Left cardiac atrium (tissue), 4 donors: ENCODE measurements at regions not wholly inside any gene's neighbourhood (a gene's known extent, or its start where the extent isn't known, plus 50 kb on each side); places are given as distances from the start of the nearest gene placed in this dataset.
A peak's percentile ranks its signal among the peaks of the same experiment; 100 is the strongest.

Experiments used
- ATAC-seq, 2 donors: fragments of 200-7000 bp; cut with Tn5 transposase; one replicate each; pipeline ENCODE4 v1.9.1; 2020; ENCODE audit warnings: mild to moderate bottlenecking in 2 of 2, moderate library complexity in 2 of 2
- DNase-seq: peaks from one replicate; pipeline ENCODE4 v3.0.0-alpha.2; 2020
- intact Hi-C, 2 donors: fragments of 100-400 bp; cut with DNase I; formaldehyde crosslinking; loops; one replicate each; pipeline versions ENCODE4 v1.14.1 to v1.15.1; 2022 to 2023
- donor health status: DM: no; HTN: yes; CAD: no.
- donor health status: DM: no; HTN: yes; CAD: no; lungs with severe emphysema.
- donor health status: DM: yes; HTN: yes; CAD: no.
- donor health status: Dilated cardiomyopathy.

DNA sequence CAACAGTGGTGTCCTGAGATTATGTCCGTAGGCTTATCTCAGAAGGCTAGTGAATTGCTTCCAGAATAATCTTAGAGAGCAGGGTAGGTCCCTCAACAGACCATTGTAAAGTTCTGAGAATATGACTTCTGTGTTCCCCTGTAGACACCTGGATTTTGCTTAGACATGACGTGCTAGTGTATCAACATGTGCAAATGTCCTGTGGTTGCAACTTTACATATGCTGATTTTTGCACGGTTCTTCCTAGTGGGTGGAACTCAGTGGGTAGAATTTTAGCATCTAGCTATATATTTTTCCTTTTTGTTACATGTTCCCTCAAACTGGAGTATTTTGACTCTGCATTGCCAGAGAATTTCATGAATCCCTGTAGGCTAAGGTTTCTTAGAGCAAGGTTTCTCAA lies 459.2 kb downstream of the RNF144B start:
- no peak for DNase-seq
- ATAC-seq, result no peak
- intact Hi-C loops, result no loop called here

DNA sequence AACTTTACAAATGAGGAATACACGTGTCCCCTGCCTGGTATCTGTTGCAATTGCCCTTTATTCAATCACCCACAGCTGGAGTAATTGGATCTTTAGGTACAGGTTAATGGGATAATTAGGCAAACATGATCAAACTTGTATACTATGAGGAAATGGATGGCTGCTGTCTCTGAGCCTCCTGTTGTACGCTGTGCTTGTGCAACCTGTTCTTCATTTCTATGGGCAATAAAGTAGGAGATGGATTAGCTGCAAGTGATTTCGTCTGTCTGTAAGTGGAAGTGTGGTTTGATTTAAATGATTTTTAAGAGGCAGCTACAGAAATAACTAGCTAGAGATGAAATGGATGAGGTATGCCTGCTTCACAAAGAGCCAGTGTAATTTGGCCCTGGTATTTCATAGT lies 474.1 kb downstream of the RNF144B start:
- intact Hi-C loops, result no loop called here
- no peak for DNase-seq
- ATAC-seq, result no peak

GRCh38 chr6:18883268-18883667 lies 496.1 kb downstream of the RNF144B start:
- intact Hi-C loops, result no loop called here
- ATAC-seq (no peak), DNase-seq (no peak)

DNA sequence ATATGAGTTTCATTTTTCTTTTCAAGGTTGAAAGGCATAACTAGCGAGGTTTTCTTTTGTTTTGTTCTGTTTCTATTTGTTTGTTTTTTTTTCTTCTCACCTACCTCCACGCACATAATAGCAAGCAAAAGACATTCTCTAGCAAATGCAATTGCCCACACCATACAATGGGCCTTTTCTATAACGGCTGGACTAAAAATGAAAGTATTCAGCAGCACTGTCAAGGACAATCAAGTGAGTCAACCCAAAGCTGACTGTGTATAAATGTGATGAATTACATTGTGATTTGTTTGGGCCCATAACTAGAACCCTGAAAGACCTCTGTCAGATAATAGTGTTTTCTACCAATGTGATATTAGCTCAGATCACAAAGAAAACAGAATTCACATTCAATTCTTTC lies 496.7 kb downstream of the RNF144B start:
- DNase-seq (no peak), ATAC-seq (no peak)
- intact Hi-C loops, result no loop called here

DNA sequence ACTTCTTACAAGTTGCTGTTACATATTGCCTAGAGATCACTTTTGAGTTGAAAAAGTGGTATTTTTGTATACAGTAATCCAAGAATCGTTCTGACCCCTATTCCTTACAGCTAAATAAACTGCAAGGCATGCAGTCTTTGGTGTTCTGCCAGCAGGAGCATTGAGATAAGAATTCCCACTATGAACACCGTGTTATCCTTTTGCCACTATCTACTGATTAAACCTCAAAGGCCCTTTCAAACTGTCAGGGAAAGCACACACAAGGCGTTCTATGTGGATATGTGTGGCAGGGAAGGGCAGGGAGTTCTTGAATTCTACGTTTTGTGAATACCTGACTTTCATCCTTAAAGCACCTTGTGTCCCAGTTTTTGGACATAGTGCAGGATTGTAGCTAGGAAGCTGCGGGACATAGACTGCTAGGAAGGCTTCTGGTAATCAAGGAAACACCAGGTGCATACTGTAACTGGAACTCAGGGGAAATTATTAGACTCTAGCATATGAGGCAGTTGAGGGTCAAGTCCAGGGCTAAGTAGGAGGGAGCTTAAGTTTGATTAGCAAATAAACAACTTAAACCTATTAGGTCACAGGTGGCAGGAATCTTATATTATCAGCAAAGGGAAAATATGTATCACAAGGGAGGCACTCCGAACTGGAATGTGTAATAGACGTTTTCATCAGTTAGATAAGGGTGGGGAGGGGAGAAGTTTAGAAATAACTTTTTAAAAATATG lies 506.6 kb downstream of the RNF144B start:
- ATAC-seq (peak in 1 of 2 donors; percentile 65), DNase-seq (no peak)
- intact Hi-C loops, result no loop called here

- no peak for DNase-seq
- intact Hi-C loops, result no loop called here
- no peak for ATAC-seq
Measured at GRCh38 chr6:18897350-18897749, 510.2 kb downstream of the RNF144B start.

DNA sequence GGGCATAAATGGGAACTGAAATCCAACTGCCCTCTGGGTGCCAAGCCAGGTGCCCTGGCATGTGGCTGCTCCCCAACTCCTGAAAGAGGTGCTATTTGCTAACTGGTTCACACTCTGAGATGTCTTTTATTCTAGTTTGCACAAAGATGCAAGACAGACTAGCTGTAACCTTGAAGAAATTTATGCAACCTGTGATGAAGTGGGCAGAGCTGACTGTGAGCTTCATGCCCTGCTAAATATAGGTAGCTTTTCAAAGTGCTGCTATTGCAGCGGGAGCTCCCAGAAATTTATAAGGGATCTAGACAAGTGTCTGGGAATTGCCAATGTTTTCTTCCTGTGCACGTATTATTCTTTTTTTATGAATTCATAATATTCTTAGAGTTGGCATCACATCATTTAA lies 517.5 kb downstream of the RNF144B start:
- DNase-seq (no peak), ATAC-seq (no peak)
- intact Hi-C loops, result no loop called here

GRCh38 chr6:18920701-18921100 lies 533.6 kb downstream of the RNF144B start:
- DNase-seq (no peak), ATAC-seq (no peak)
- intact Hi-C loops, result loop anchor here in 1 of 2 donors (10.0 kb wide), 1 partner anchor 326 kb away; no protein-coding TSS in a partner anchor

- DNase-seq (no peak), ATAC-seq (no peak)
- intact Hi-C loops, result no loop called here
Measured at GRCh38 chr6:18931086-18931485, 543.9 kb downstream of the RNF144B start.

DNA sequence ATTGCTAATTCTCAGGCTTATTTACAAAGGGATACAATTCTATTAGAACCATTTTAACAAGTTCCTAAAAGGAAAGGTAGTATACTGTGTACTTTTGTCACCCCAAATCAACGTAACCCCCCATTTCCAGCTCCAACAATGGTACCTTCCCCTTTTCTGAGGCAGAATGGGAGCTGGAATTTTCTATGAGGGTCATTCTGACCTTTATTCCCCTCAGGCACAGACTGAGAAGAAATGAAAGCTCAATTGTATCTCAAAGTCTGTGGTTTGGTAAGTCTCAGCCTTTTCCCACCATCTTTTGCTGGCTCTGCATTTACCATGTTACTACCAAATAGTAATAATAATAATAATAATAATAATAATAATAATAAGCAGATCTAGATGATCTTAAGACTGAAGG lies 571.0 kb downstream of the RNF144B start:
- DNase-seq (no peak), ATAC-seq (no peak)
- intact Hi-C loops, result no loop called here

GRCh38 chr6:18961566-18961965 lies 574.4 kb downstream of the RNF144B start:
- no peak for ATAC-seq
- intact Hi-C loops, result no loop called here
- DNase-seq, result no peak

DNA sequence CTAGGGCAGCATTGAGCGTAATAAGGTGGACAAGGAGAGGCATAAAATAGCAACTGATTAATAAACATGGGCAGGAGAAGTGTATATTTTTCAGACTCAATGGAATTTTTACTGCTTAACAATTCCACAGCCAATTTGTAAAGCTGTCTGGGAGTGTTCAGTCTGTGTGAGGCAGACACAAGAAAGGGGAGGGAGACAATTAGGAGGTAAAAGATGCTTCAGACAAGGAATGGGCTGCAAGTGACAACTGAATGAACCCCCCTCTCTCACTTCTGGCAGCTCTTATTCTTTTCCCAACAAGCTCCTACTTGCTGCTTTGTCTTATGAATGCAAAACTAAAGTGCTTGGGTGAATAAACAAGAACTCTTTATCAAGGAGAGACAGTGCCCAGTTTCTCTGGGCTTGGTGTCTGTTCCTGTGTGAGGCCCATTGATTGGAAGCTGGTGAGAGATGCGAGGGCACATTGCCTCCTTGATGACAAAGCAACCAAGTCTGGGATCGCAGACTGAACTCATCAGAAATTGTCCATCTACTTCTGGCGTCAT lies 575.3 kb downstream of the RNF144B start:
- intact Hi-C loops, result no loop called here
- no peak for DNase-seq
- ATAC-seq, result no peak

- DNase-seq (no peak), ATAC-seq (no peak)
- intact Hi-C loops, result no loop called here
Measured at GRCh38 chr6:18963439-18963838, 576.3 kb downstream of the RNF144B start.

GRCh38 chr6:18973251-18973650 lies 586.1 kb downstream of the RNF144B start:
- ATAC-seq (no peak), DNase-seq (no peak)
- intact Hi-C loops, result no loop called here

DNA sequence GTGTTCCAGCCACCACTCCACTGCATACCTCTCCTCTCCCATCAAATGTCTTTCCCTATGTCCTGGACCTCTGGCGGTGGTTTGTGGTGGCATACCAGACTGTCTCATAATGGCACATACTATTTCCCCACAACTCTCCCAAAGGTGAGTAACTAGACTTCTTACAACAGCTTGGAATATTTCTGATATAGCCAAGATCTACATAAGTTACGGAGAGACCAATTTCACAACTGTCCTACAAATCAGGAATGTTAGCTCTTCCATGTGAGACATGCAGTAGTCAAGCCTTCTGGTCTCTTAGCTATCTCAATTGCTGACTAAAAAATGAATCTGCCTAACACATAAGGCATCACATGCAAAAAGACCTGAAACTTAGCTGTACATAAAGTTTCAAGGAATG lies 588.9 kb downstream of the RNF144B start:
- ATAC-seq (no peak), DNase-seq (no peak)

GRCh38 chr6:18976966-18977365 lies 589.8 kb downstream of the RNF144B start:
- DNase-seq, result no peak
- no peak for ATAC-seq
- intact Hi-C loops, result no loop called here

More for the DNA sequence above, 588.9 kb downstream of the RNF144B start:
- intact Hi-C loops, result no loop called here

DNA sequence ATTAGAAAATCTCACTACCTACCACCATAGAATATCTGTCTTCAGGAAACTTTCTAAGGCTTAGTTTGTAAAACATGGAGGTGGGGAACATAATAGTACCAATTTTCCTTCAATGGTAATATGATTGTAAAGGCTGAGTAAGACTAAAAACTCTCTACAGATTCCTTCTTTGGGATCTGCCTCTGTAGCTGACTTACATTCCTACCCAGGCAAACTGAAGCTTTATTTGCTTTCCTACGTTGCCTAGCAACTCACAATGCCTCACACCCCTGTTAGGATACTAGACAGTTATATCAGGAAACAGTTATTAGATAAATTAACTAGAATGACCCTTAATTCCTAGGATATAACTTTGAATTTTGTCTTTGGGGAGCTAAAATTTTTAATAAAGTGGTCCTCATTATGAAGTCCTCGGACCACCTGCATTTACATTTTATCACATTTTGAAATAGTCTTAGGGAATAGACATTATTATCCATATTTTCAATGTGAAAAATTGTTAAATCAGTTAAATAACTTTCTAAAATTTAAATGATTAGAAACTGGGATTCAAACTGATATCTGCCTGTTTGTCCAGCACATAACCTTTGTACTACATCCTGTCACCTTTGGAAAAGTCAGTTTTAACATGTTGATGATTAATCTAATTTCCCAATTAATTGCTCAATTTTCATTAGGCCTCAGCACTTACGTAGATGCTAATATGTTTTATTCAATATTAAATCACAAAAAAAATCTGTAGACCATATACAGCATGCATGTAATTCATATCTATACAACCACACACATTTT lies 591.4 kb downstream of the RNF144B start:
- intact Hi-C loops, result no loop called here
- peak; percentile 82 to 97 for ATAC-seq
- DNase-seq, result peak; percentile 21

GRCh38 chr6:18985061-18985460 lies 597.9 kb downstream of the RNF144B start:
- no peak for ATAC-seq
- intact Hi-C loops, result no loop called here
- DNase-seq, result no peak

GRCh38 chr6:18985996-18986395 lies 598.8 kb downstream of the RNF144B start:
- DNase-seq, result no peak
- ATAC-seq, result peak in 1 of 2 donors; percentile 63
- intact Hi-C loops, result no loop called here

DNA sequence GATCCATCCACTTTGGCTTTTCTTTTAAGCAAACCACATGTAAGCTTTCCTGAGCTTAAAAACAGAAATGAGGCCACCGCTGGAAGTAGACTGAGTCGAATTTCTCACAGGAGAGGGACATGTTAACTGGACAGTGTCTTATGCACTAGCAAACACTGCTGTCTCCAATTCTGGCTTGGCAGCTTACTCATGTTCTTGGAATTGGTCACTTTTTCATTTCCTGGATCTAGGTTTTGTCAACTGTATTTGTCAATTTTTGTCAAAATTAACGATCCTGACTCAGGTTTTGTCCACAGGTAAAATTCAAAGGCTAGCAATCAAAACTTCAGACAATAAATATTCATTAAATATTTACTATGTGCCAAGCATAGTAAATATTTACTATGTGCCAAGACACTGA lies 601.5 kb downstream of the RNF144B start:
- ATAC-seq (no peak), DNase-seq (no peak)
- intact Hi-C loops, result no loop called here
